CD14-positive monocyte (primary cell): ENCODE measurements at regions not wholly inside any gene's neighbourhood (a gene's known extent, or its start where the extent isn't known, plus 50 kb on each side); places are given as distances from the start of the nearest gene placed in this dataset.

Source experiments
- DNase-seq, 3 donors: peaks; one replicate each; pipeline ENCODE4 v3.0.0-alpha.2; 2011 to 2022
- H2AFZ ChIP-seq: 2 replicates; pipeline ENCODE4 v1.6.0; 2012; ENCODE audit warnings: mild to moderate bottlenecking, low read depth, low read length, inconsistent platforms; ENCODE audit not compliant: insufficient read depth, poor library complexity, severe bottlenecking
- H3K27ac ChIP-seq, 2 donors: 1 replicate in 1 of 2; 2 replicates in 1 of 2; pipeline ENCODE4 v1.5.1; 2012 to 2013; ENCODE audit warnings: low read length in 2 of 2, control low read depth in 1 of 2, inconsistent platforms in 1 of 2, low read depth in 1 of 2, mild to moderate bottlenecking in 1 of 2
- H3K27me3 ChIP-seq, 2 donors: one replicate each; pipeline versions ENCODE4 v1.6.0 to v1.6.1; 2011 to 2013; ENCODE audit warnings: low read length in 2 of 2; ENCODE audit not compliant: control insufficient read depth in 2 of 2, insufficient read depth in 2 of 2
- H3K36me3 ChIP-seq, 2 donors: replicated peaks in 1 of 2; 1 replicate in 1 of 2; 2 replicates in 1 of 2; pipeline versions ENCODE4 v1.5.1 to v1.6.1; 2012 to 2013; ENCODE audit warnings: low read length in 2 of 2, control low read depth in 1 of 2, inconsistent platforms in 1 of 2, mild to moderate bottlenecking in 1 of 2; ENCODE audit not compliant: insufficient read depth in 2 of 2, control insufficient read depth in 1 of 2
- H3K4me1 ChIP-seq, 2 donors: 1 replicate in 1 of 2; 2 replicates in 1 of 2; pipeline versions ENCODE4 v1.5.1 to v1.6.1; 2012 to 2013; ENCODE audit warnings: low read length in 2 of 2, control low read depth in 1 of 2, inconsistent platforms in 1 of 2, mild to moderate bottlenecking in 1 of 2, moderate library complexity in 1 of 2; ENCODE audit not compliant: insufficient read depth in 2 of 2, control insufficient read depth in 1 of 2
- H3K4me2 ChIP-seq: replicated peaks from 2 replicates; pipeline ENCODE3; 2012; ENCODE audit warnings: low read length, moderate library complexity, mild to moderate bottlenecking; ENCODE audit not compliant: poor library complexity, severe bottlenecking; ENCODE audit errors: extremely low read depth
- H3K4me3 ChIP-seq, 3 experiments: fragments of 200-600 bp in 1 of 3; sonication (generic) in 1 of 3; replicated peaks in 1 of 3; 1 replicate in 2 of 3; 2 replicates in 1 of 3; pipeline ENCODE4 v1.5.1; 2011 to 2013; ENCODE audit warnings: low read length in 3 of 3, mild to moderate bottlenecking in 3 of 3, control low read depth in 2 of 3, low read depth in 2 of 3, inconsistent platforms in 1 of 3, moderate library complexity in 1 of 3
- H3K79me2 ChIP-seq: 2 replicates; pipeline ENCODE4 v1.6.0; 2012; ENCODE audit warnings: mild to moderate bottlenecking, control low read depth, inconsistent platforms, low read length, moderate library complexity; ENCODE audit not compliant: insufficient read depth
- H3K9ac ChIP-seq: 2 replicates; pipeline ENCODE4 v1.6.0; 2017; ENCODE audit warnings: low read length, mild to moderate bottlenecking; ENCODE audit not compliant: insufficient read depth, poor library complexity, severe bottlenecking
- H3K9me3 ChIP-seq, 2 donors: replicated peaks in 1 of 2; 1 replicate in 1 of 2; 2 replicates in 1 of 2; pipeline versions ENCODE4 v1.5.1 to v1.6.1; 2012 to 2013; ENCODE audit warnings: low read length in 2 of 2, control low read depth in 1 of 2; ENCODE audit not compliant: control insufficient read depth in 1 of 2, insufficient read depth in 1 of 2
- H4K20me1 ChIP-seq: 2 replicates; pipeline ENCODE4 v1.6.0; 2012; ENCODE audit warnings: mild to moderate bottlenecking, low read length, control low read depth, moderate library complexity; ENCODE audit not compliant: insufficient read depth
- H3K27ac Mint-ChIP-seq, 7 donors: one replicate each; pipeline ENCODE4 v1.8.0; 2020; ENCODE audit warnings: mild to moderate bottlenecking in 7 of 7, mixed read lengths in 7 of 7, moderate library complexity in 6 of 7, inconsistent platforms in 2 of 7
- H3K27me3 Mint-ChIP-seq, 3 donors: one replicate each; pipeline ENCODE4 v1.8.0; 2021 to 2022; ENCODE audit warnings: low read depth in 3 of 3, mild to moderate bottlenecking in 3 of 3, mixed read lengths in 3 of 3, moderate library complexity in 3 of 3, inconsistent platforms in 1 of 3
- H3K36me3 Mint-ChIP-seq, 2 donors: one replicate each; pipeline ENCODE4 v1.8.0; 2020; ENCODE audit warnings: mixed read lengths in 2 of 2, inconsistent platforms in 1 of 2, mild to moderate bottlenecking in 1 of 2
- H3K4me1 Mint-ChIP-seq: one replicate; pipeline ENCODE4 v1.8.0; 2020; ENCODE audit warnings: mild to moderate bottlenecking, mixed read lengths
- H3K4me3 Mint-ChIP-seq, 2 donors: one replicate each; pipeline ENCODE4 v1.8.0; 2020; ENCODE audit warnings: mild to moderate bottlenecking in 2 of 2, mixed read lengths in 2 of 2, moderate library complexity in 1 of 2
- H3K9me3 Mint-ChIP-seq, 7 donors: one replicate each; pipeline ENCODE4 v1.8.0; 2020 to 2022; ENCODE audit warnings: mixed read lengths in 7 of 7, mild to moderate bottlenecking in 6 of 7, moderate library complexity in 6 of 7, inconsistent platforms in 2 of 7
- WGBS: methylation state at CpG from one replicate; pipeline ENCODE4 v1.1.5; 2013; ENCODE audit warnings: missing lambda C conversion rate; ENCODE audit not compliant: insufficient coverage; 5-methylcytosine and 5-hydroxymethylcytosine counted together
- intact Hi-C, 2 donors: fragments of 100-400 bp; cut with micrococcal nuclease; formaldehyde crosslinking; loops; one replicate each; pipeline versions ENCODE4 v1.15.0 to v1.15.1; 2023
- TF ChIP-seq, protein P1 (sequence below): fragments of 200-600 bp; IDR thresholded peaks from one replicate; pipeline ENCODE4 v1.8.0; 2022; ENCODE audit warnings: antibody characterized with exemption, mild to moderate bottlenecking

DNA sequence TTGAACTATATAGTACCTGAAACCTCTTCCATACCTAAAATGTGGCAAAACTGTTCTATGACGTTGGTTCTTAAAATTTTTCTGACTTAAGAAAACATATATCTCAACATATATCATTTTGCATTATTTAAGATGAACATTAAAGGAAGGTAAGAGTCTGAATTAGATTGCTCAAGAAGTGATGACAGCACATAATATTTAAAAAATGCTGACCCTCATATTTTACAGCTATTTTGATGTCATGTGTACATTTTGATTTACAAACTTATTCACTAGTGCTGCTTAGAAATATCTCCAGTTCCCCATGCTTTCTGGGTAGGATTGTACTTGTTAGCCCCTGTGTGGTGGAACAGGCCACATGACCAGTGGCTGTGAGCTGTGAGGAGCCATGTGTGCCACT is 666.1 kb downstream of the SATB2 start:
- no peaks in the 10 kb centered on the region for H3K36me3 ChIP-seq
- H4K20me1 ChIP-seq = no peaks in the 10 kb centered on the region
- no CpG with 5 or more reads among the region's 1 CpG for WGBS
- H3K4me2 ChIP-seq = no peak overlapping the region
- H3K4me1 ChIP-seq = no peaks in the 10 kb centered on the region
- H3K4me3 ChIP-seq = no peak overlapping the region
- H3K27me3 ChIP-seq = no peaks in the 10 kb centered on the region
- Mint-ChIP-seq H3K27ac (no peak overlapping the region), H3K9me3 (peaks cover 0 to 6% (median 2%) of the 10 kb centered on the region in 7 donors), H3K36me3 (no peaks in the 10 kb centered on the region), H3K4me3 (no peak overlapping the region), H3K27me3 (no peaks in the 10 kb centered on the region), H3K4me1 (no peaks in the 10 kb centered on the region)
- no peak overlapping the region for H3K27ac ChIP-seq
- H2AFZ ChIP-seq = no peak overlapping the region
- H3K79me2 ChIP-seq = no peaks in the 10 kb centered on the region
- H3K9ac ChIP-seq = no peak overlapping the region
- H3K9me3 ChIP-seq = no peaks in the 10 kb centered on the region
- intact Hi-C loops = no loop called here
- DNase-seq = no peak
- TF ChIP-seq, protein P1, sequence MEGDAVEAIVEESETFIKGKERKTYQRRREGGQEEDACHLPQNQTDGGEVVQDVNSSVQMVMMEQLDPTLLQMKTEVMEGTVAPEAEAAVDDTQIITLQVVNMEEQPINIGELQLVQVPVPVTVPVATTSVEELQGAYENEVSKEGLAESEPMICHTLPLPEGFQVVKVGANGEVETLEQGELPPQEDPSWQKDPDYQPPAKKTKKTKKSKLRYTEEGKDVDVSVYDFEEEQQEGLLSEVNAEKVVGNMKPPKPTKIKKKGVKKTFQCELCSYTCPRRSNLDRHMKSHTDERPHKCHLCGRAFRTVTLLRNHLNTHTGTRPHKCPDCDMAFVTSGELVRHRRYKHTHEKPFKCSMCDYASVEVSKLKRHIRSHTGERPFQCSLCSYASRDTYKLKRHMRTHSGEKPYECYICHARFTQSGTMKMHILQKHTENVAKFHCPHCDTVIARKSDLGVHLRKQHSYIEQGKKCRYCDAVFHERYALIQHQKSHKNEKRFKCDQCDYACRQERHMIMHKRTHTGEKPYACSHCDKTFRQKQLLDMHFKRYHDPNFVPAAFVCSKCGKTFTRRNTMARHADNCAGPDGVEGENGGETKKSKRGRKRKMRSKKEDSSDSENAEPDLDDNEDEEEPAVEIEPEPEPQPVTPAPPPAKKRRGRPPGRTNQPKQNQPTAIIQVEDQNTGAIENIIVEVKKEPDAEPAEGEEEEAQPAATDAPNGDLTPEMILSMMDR = no peak

DNA sequence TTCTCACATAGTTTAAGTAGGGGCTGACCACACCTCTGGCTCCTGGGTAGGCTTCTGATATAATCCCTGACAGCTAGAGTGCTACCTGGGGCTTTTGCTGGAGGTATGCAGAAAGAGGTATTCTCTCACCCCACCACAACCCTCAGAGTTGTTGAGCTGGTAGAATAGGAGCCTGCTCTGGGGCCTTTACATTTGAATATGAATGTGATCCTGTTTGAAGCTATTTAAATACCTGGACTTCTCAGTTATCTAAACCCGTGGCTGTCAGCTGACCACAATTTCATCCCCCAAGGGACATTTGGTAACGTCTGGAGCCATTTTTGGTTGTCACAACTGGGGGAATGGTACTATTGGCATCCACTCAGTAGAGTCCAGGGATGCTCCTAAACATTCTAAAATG is 669.1 kb downstream of the SATB2 start:
- H3K4me1 Mint-ChIP-seq = no peaks in the 10 kb centered on the region
- H3K27me3 Mint-ChIP-seq = no peaks in the 10 kb centered on the region
- Histone ChIP-seq H3K79me2 (no peaks in the 10 kb centered on the region), H4K20me1 (no peaks in the 10 kb centered on the region), H3K4me2 (no peak overlapping the region), H3K9me3 (no peaks in the 10 kb centered on the region), H3K9ac (no peak overlapping the region), H2AFZ (no peak overlapping the region), H3K4me1 (no peaks in the 10 kb centered on the region), H3K27ac (no peak overlapping the region), H3K4me3 (no peak overlapping the region), H3K27me3 (no peaks in the 10 kb centered on the region), H3K36me3 (no peaks in the 10 kb centered on the region)
- WGBS = no CpG with 5 or more reads among the region's 2 CpGs
- no peak overlapping the region for H3K27ac Mint-ChIP-seq
- intact Hi-C loops = no loop called here
- H3K9me3 Mint-ChIP-seq = peaks cover 0 to 6% (median 2%) of the 10 kb centered on the region in 7 donors
- H3K4me3 Mint-ChIP-seq = no peak overlapping the region
- no peaks in the 10 kb centered on the region for H3K36me3 Mint-ChIP-seq
- TF ChIP-seq, protein P1 = no peak
- DNase-seq = no peak
